ENCODE measurements at regions not wholly inside any gene's neighbourhood (a gene's known extent, or its start where the extent isn't known, plus 50 kb on each side); places are given as distances from the start of the nearest gene placed in this dataset.

DNA sequence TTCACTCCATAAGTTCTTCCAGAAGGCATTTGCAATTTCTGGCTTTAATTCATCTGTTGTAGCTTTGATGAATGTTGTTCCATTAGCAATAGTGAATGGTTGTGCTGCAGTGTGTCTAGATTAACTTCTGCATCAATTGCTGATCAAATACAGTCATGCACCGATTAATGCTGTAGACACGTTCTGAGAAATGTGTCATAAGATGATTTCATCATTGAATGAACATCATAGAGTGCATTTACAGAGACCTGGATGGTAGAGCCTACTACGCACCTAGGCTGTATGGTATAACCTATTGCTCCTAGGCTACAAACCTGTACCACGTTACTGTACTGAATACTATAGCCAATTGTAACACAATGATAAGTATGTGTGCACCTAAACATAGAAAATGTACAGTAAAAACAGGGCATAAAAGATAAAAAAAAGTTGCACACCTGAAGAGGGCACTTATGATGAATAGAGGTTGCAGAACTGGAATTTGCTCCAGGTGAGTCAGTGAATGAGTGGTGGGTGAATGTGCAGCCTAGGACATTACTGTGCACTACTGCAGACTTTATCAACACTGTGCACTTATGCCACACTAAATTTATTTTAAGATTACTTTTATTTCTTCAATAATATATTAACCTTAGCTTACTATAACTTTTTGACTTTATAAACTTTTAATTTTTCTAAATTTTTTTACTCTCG, 170.7 kb downstream of the HERPUD2 start:
- no peak for TF ChIP-seq ESRRG (CRISPR knock-in tag; IDR thresholded peaks at IDR 0.05)
- TF ChIP-seq ISL1 (CRISPR knock-in tag; IDR thresholded peaks at IDR 0.05) = no peak
- TF ChIP-seq ZFP3 (CRISPR knock-in tag; IDR thresholded peaks at IDR 0.05) = no peak
- TF ChIP-seq SNAI2 (CRISPR knock-in tag; IDR thresholded peaks at IDR 0.05) = no peak
- no peak for TF ChIP-seq TOX (CRISPR knock-in tag; IDR thresholded peaks at IDR 0.05; ENCODE audit: borderline replicate concordance)
- no peak for TF ChIP-seq PPARA (CRISPR knock-in tag; IDR thresholded peaks at IDR 0.05; ENCODE audit: borderline replicate concordance)
- TF ChIP-seq OSR1 (CRISPR knock-in tag; IDR thresholded peaks at IDR 0.05) = no peak
- TF ChIP-seq ZFP30 (CRISPR knock-in tag; IDR thresholded peaks at IDR 0.05) = no peak
- no peak for TF ChIP-seq ZNF70 (CRISPR knock-in tag; IDR thresholded peaks at IDR 0.05)
- TF ChIP-seq TCF4 (CRISPR knock-in tag; IDR thresholded peaks at IDR 0.05; ENCODE audit: borderline replicate concordance) = no peak
- TF ChIP-seq, protein P1, sequence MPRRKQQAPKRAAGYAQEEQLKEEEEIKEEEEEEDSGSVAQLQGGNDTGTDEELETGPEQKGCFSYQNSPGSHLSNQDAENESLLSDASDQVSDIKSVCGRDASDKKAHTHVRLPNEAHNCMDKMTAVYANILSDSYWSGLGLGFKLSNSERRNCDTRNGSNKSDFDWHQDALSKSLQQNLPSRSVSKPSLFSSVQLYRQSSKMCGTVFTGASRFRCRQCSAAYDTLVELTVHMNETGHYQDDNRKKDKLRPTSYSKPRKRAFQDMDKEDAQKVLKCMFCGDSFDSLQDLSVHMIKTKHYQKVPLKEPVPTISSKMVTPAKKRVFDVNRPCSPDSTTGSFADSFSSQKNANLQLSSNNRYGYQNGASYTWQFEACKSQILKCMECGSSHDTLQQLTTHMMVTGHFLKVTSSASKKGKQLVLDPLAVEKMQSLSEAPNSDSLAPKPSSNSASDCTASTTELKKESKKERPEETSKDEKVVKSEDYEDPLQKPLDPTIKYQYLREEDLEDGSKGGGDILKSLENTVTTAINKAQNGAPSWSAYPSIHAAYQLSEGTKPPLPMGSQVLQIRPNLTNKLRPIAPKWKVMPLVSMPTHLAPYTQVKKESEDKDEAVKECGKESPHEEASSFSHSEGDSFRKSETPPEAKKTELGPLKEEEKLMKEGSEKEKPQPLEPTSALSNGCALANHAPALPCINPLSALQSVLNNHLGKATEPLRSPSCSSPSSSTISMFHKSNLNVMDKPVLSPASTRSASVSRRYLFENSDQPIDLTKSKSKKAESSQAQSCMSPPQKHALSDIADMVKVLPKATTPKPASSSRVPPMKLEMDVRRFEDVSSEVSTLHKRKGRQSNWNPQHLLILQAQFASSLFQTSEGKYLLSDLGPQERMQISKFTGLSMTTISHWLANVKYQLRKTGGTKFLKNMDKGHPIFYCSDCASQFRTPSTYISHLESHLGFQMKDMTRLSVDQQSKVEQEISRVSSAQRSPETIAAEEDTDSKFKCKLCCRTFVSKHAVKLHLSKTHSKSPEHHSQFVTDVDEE (CRISPR knock-in tag; IDR thresholded peaks at IDR 0.05) = no peak
- TF ChIP-seq ARNTL (CRISPR knock-in tag; IDR thresholded peaks at IDR 0.05; ENCODE audit: borderline replicate concordance, low read depth) = no peak
- TF ChIP-seq ZC3H10 (CRISPR knock-in tag; IDR thresholded peaks at IDR 0.05) = no peak
- TF ChIP-seq, protein P2, sequence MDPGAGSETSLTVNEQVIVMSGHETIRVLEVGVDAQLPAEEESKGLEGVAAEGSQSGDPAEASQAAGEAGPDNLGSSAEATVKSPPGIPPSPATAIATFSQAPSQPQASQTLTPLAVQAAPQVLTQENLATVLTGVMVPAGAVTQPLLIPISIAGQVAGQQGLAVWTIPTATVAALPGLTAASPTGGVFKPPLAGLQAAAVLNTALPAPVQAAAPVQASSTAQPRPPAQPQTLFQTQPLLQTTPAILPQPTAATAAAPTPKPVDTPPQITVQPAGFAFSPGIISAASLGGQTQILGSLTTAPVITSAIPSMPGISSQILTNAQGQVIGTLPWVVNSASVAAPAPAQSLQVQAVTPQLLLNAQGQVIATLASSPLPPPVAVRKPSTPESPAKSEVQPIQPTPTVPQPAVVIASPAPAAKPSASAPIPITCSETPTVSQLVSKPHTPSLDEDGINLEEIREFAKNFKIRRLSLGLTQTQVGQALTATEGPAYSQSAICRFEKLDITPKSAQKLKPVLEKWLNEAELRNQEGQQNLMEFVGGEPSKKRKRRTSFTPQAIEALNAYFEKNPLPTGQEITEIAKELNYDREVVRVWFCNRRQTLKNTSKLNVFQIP (CRISPR knock-in tag; IDR thresholded peaks at IDR 0.05; ENCODE audit: borderline replicate concordance, low read depth) = no peak
- no peak for TF ChIP-seq GLIS3 (CRISPR knock-in tag; IDR thresholded peaks at IDR 0.05)
- TF ChIP-seq RARB (CRISPR knock-in tag; IDR thresholded peaks at IDR 0.05) = no peak
- no peak for TF ChIP-seq ZNF8 (CRISPR knock-in tag; IDR thresholded peaks at IDR 0.05)
- TF ChIP-seq, protein P3, sequence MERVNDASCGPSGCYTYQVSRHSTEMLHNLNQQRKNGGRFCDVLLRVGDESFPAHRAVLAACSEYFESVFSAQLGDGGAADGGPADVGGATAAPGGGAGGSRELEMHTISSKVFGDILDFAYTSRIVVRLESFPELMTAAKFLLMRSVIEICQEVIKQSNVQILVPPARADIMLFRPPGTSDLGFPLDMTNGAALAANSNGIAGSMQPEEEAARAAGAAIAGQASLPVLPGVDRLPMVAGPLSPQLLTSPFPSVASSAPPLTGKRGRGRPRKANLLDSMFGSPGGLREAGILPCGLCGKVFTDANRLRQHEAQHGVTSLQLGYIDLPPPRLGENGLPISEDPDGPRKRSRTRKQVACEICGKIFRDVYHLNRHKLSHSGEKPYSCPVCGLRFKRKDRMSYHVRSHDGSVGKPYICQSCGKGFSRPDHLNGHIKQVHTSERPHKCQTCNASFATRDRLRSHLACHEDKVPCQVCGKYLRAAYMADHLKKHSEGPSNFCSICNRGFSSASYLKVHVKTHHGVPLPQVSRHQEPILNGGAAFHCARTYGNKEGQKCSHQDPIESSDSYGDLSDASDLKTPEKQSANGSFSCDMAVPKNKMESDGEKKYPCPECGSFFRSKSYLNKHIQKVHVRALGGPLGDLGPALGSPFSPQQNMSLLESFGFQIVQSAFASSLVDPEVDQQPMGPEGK (CRISPR knock-in tag; IDR thresholded peaks at IDR 0.05; ENCODE audit: borderline replicate concordance) = no peak
- TF ChIP-seq, protein P4, sequence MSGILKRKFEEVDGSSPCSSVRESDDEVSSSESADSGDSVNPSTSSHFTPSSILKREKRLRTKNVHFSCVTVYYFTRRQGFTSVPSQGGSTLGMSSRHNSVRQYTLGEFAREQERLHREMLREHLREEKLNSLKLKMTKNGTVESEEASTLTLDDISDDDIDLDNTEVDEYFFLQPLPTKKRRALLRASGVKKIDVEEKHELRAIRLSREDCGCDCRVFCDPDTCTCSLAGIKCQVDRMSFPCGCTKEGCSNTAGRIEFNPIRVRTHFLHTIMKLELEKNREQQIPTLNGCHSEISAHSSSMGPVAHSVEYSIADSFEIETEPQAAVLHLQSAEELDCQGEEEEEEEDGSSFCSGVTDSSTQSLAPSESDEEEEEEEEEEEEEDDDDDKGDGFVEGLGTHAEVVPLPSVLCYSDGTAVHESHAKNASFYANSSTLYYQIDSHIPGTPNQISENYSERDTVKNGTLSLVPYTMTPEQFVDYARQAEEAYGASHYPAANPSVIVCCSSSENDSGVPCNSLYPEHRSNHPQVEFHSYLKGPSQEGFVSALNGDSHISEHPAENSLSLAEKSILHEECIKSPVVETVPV (CRISPR knock-in tag; IDR thresholded peaks at IDR 0.05) = no peak
- no peak for ATAC-seq

DNA sequence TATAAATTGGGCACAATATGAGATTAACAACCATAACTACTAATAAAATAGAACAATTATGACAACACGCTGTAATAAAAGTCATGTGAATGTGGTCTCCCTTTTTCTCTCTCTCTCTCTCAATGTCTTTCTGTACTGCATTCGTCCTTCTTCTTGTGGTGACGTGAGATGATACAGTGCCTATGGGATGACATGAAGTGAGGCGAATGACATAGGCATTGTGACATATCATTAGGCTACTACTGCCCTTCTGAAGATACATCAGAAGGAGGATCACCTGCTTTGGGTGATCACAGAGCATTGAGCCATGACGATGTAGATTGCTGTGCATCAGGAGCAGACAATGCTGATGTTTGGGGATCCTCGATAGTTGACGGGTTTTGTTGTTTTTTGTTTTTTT, 171.6 kb downstream of the HERPUD2 start:
- no peak for ATAC-seq
- TF ChIP-seq OSR1 (CRISPR knock-in tag; IDR thresholded peaks at IDR 0.05) (no peak), ZNF565 (CRISPR knock-in tag; conservative IDR thresholded peaks at IDR 0.05; ENCODE audit: low read depth) (no peak), ZNF70 (CRISPR knock-in tag; IDR thresholded peaks at IDR 0.05) (no peak), SNAI2 (CRISPR knock-in tag; IDR thresholded peaks at IDR 0.05) (no peak), TOX (CRISPR knock-in tag; IDR thresholded peaks at IDR 0.05; ENCODE audit: borderline replicate concordance) (no peak), ARNTL (CRISPR knock-in tag; IDR thresholded peaks at IDR 0.05; ENCODE audit: borderline replicate concordance, low read depth) (no peak)

DNA sequence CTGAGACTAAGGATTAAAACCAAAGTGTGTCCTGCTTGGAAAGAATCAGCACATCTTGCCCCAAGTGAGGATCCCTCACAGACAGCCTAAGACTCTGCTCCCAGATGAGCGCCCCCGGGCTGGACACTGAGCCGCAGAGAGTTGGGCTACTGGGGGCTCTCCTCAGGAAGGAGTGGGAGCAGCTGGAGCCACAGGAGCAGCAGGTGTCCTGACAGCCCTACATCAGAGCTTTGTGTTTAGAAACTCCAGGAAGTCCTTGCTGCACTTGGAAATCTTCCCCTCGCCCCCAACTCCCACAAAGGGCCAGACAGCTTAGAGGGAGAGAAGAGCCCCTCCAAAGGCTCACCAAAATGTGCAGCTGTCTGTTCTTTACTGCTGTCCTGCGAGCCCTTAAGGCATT, 172.2 kb downstream of the HERPUD2 start:
- ATAC-seq = no peak
- TF ChIP-seq ZNF70 (CRISPR knock-in tag; IDR thresholded peaks at IDR 0.05) (no peak), ISL1 (CRISPR knock-in tag; IDR thresholded peaks at IDR 0.05) (no peak), ZFP3 (CRISPR knock-in tag; IDR thresholded peaks at IDR 0.05) (no peak), TOX (CRISPR knock-in tag; IDR thresholded peaks at IDR 0.05; ENCODE audit: borderline replicate concordance) (no peak), GLIS3 (CRISPR knock-in tag; IDR thresholded peaks at IDR 0.05) (no peak), OSR1 (CRISPR knock-in tag; IDR thresholded peaks at IDR 0.05) (no peak), ZNF8 (CRISPR knock-in tag; IDR thresholded peaks at IDR 0.05) (no peak), ZNF565 (CRISPR knock-in tag; conservative IDR thresholded peaks at IDR 0.05; ENCODE audit: low read depth) (no peak), BACH2 (CRISPR knock-in tag; IDR thresholded peaks at IDR 0.05; ENCODE audit: borderline replicate concordance) (no peak), ZC3H10 (CRISPR knock-in tag; IDR thresholded peaks at IDR 0.05) (no peak), CSDC2 (CRISPR knock-in tag; IDR thresholded peaks at IDR 0.05) (no peak), SNAI2 (CRISPR knock-in tag; IDR thresholded peaks at IDR 0.05) (no peak)
- TF ChIP-seq, protein P1 (CRISPR knock-in tag; IDR thresholded peaks at IDR 0.05) = no peak
- TF ChIP-seq, protein P3 (CRISPR knock-in tag; IDR thresholded peaks at IDR 0.05; ENCODE audit: borderline replicate concordance) = no peak
